ENCODE measurements at regions not wholly inside any gene's neighbourhood (a gene's known extent, or its start where the extent isn't known, plus 50 kb on each side); places are given as distances from the start of the nearest gene placed in this dataset.

GRCh38 chr17:79532107-79532790 is 78.6 kb downstream of the RBFOX3 start:
- no peak for TF ChIP-seq ZNF891 (CRISPR knock-in tag; IDR thresholded peaks at IDR 0.05)
- TF ChIP-seq FOXJ3 (CRISPR knock-in tag; IDR thresholded peaks at IDR 0.05; ENCODE audit: borderline replicate concordance): no peak
- TF ChIP-seq CTCF (CRISPR knock-in tag; IDR thresholded peaks at IDR 0.05): no peak

Measured in HepG2 (cell line).